H9 (cell line): ENCODE measurements at regions not wholly inside any gene's neighbourhood (a gene's known extent, or its start where the extent isn't known, plus 50 kb on each side); places are given as distances from the start of the nearest gene placed in this dataset.

Source experiments
- DNase-seq: peaks from one replicate; pipeline ENCODE4 v3.0.0-alpha.2; 2017
- H2AFZ ChIP-seq: one replicate; pipeline ENCODE4 v1.6.1; 2013; ENCODE audit warnings: mild to moderate bottlenecking, low read length, control low read depth, moderate library complexity
- H2AK5ac ChIP-seq: 2 replicates; pipeline ENCODE4 v1.6.1; 2013; ENCODE audit warnings: low read length, control low read depth, mixed read lengths; ENCODE audit not compliant: insufficient read length
- H2BK120ac ChIP-seq: one replicate; pipeline ENCODE4 v1.6.1; 2013; ENCODE audit warnings: low read depth, mild to moderate bottlenecking, low read length, control low read depth, inconsistent platforms; ENCODE audit not compliant: poor library complexity, severe bottlenecking
- H2BK12ac ChIP-seq: 2 replicates; pipeline ENCODE4 v1.6.1; 2013; ENCODE audit warnings: low read length, control low read depth, mixed read lengths, low read depth; ENCODE audit not compliant: insufficient read length
- H2BK15ac ChIP-seq: 2 replicates; pipeline ENCODE4 v1.6.1; 2013; ENCODE audit warnings: low read depth, low read length, control low read depth
- H2BK20ac ChIP-seq: one replicate; pipeline ENCODE4 v1.6.1; 2013; ENCODE audit warnings: low read depth, mild to moderate bottlenecking, low read length, control low read depth, inconsistent platforms; ENCODE audit not compliant: poor library complexity, severe bottlenecking
- H2BK5ac ChIP-seq: 2 replicates; pipeline ENCODE4 v1.6.1; 2013; ENCODE audit warnings: low read length, control low read depth, mixed read lengths; ENCODE audit not compliant: insufficient read length
- H3K14ac ChIP-seq: 2 replicates; pipeline ENCODE4 v1.6.1; 2013; ENCODE audit warnings: low read length, control low read depth; ENCODE audit not compliant: insufficient read depth
- H3K18ac ChIP-seq: 2 replicates; pipeline ENCODE4 v1.6.1; 2013; ENCODE audit warnings: low read depth, mild to moderate bottlenecking, mixed read lengths, low read length, control low read depth; ENCODE audit not compliant: insufficient read length
- H3K23ac ChIP-seq: 2 replicates; pipeline ENCODE4 v1.6.1; 2013; ENCODE audit warnings: low read length, control low read depth, mixed read lengths, low read depth; ENCODE audit not compliant: insufficient read length
- H3K23me2 ChIP-seq: 2 replicates; pipeline ENCODE4 v1.6.1; 2013; ENCODE audit warnings: low read depth, mild to moderate bottlenecking, mixed read lengths, low read length, control low read depth; ENCODE audit not compliant: insufficient read length, poor library complexity, severe bottlenecking
- H3K27ac ChIP-seq: 2 replicates; pipeline ENCODE4 v1.5.1; 2013; ENCODE audit warnings: low read length, control low read depth, mixed read lengths, low read depth; ENCODE audit not compliant: insufficient read length
- H3K27me3 ChIP-seq: 2 replicates; pipeline ENCODE4 v1.6.1; 2013; ENCODE audit warnings: low read length, control low read depth, inconsistent platforms; ENCODE audit not compliant: insufficient read depth
- H3K4ac ChIP-seq: 2 replicates; pipeline ENCODE4 v1.6.1; 2013; ENCODE audit warnings: low read depth, mild to moderate bottlenecking, control low read depth, inconsistent platforms, low read length, moderate library complexity
- H3K4me1 ChIP-seq: 2 replicates; pipeline ENCODE4 v1.6.1; 2013; ENCODE audit warnings: low read length, control low read depth, inconsistent platforms; ENCODE audit not compliant: insufficient read depth
- H3K4me2 ChIP-seq: 2 replicates; pipeline ENCODE4 v1.6.1; 2013; ENCODE audit warnings: low read length, control low read depth, mixed read lengths; ENCODE audit not compliant: insufficient read length, insufficient read depth
- H3K56ac ChIP-seq: 2 replicates; pipeline ENCODE4 v1.6.1; 2013; ENCODE audit warnings: low read depth, mild to moderate bottlenecking, mixed read lengths, low read length, control low read depth; ENCODE audit not compliant: insufficient read length
- H3K79me1 ChIP-seq: 2 replicates; pipeline ENCODE4 v1.6.1; 2013; ENCODE audit warnings: low read depth, mild to moderate bottlenecking, moderate library complexity, low read length, control low read depth, inconsistent platforms; ENCODE audit not compliant: insufficient read depth, poor library complexity, severe bottlenecking
- H3K79me2 ChIP-seq: 2 replicates; pipeline ENCODE4 v1.6.1; 2013; ENCODE audit warnings: low read length, control low read depth, inconsistent platforms; ENCODE audit not compliant: insufficient read depth
- H3K9ac ChIP-seq: 2 replicates; pipeline ENCODE4 v1.6.1; 2013; ENCODE audit warnings: low read length, control low read depth, mixed read lengths; ENCODE audit not compliant: insufficient read length; ENCODE audit errors: extremely low read depth
- H3K9me3 ChIP-seq: one replicate; pipeline ENCODE4 v1.6.1; 2013; ENCODE audit warnings: low read depth, low read length, inconsistent platforms; ENCODE audit not compliant: control insufficient read depth
- H3T11ph ChIP-seq: one replicate; pipeline ENCODE4 v1.6.1; 2013; ENCODE audit warnings: mild to moderate bottlenecking, low read length, control low read depth, inconsistent platforms
- H4K20me1 ChIP-seq: one replicate; pipeline ENCODE4 v1.6.1; 2013; ENCODE audit not compliant: control insufficient read depth, insufficient read length, insufficient read depth
- H4K5ac ChIP-seq: 2 replicates; pipeline ENCODE4 v1.6.1; 2013; ENCODE audit warnings: low read depth, mild to moderate bottlenecking, mixed read lengths, low read length, control low read depth; ENCODE audit not compliant: insufficient read length
- H4K8ac ChIP-seq: replicated peaks from 2 replicates; pipeline ENCODE4 v1.6.1; 2013; ENCODE audit warnings: low read length, control low read depth, mixed read lengths, low read depth; ENCODE audit not compliant: insufficient read length
- H4K91ac ChIP-seq: 2 replicates; pipeline ENCODE4 v1.6.1; 2013; ENCODE audit warnings: low read depth, mild to moderate bottlenecking, moderate library complexity, mixed read lengths, low read length, control low read depth; ENCODE audit not compliant: insufficient read length
- H3K27ac Mint-ChIP-seq, 3 experiments: 2 replicates in 2 of 3; 3 replicates in 1 of 3; pipeline ENCODE4 v1.8.0; 2020 to 2021; ENCODE audit warnings: mixed read lengths in 3 of 3, mild to moderate bottlenecking in 1 of 3, moderate library complexity in 1 of 3
- H3K27me3 Mint-ChIP-seq: 2 replicates; pipeline ENCODE4 v1.8.0; 2021; ENCODE audit warnings: low read depth, mild to moderate bottlenecking, moderate library complexity, mixed read lengths
- H3K36me3 Mint-ChIP-seq, 3 experiments: 2 replicates in 2 of 3; 3 replicates in 1 of 3; pipeline ENCODE4 v1.8.0; 2020 to 2021; ENCODE audit warnings: low read depth in 3 of 3, mixed read lengths in 3 of 3; ENCODE audit not compliant: insufficient read depth in 1 of 3
- H3K4me1 Mint-ChIP-seq, 2 experiments: 2 replicates each; pipeline ENCODE4 v1.8.0; 2020; ENCODE audit warnings: mixed read lengths in 2 of 2
- H3K4me3 Mint-ChIP-seq, 2 experiments: 2 replicates in 1 of 2; 3 replicates in 1 of 2; pipeline ENCODE4 v1.8.0; 2020 to 2021; ENCODE audit warnings: mild to moderate bottlenecking in 2 of 2, mixed read lengths in 2 of 2, moderate library complexity in 1 of 2
- H3K9me3 Mint-ChIP-seq, 2 experiments: 2 replicates in 1 of 2; 3 replicates in 1 of 2; pipeline ENCODE4 v1.8.0; 2020; ENCODE audit warnings: mild to moderate bottlenecking in 2 of 2, mixed read lengths in 2 of 2, moderate library complexity in 1 of 2
- WGBS: extraction: QIAGEN DNeasy Blood & Tissue Kit; methylation state at CpG from one replicate; pipeline ENCODE4 v1.1.7; 2013; ENCODE audit warnings: missing lambda C conversion rate, low lambda C conversion rate, mixed read lengths; ENCODE audit not compliant: insufficient read length; ENCODE audit errors: extremely low coverage; 5-methylcytosine and 5-hydroxymethylcytosine counted together
- TF ChIP-seq, protein P1 (sequence below): fragments of 200-600 bp; sonication (generic); conservative IDR thresholded peaks from 3 replicates; pipeline ENCODE4 v1.8.0; 2021; ENCODE audit warnings: antibody characterized with exemption, mild to moderate bottlenecking

DNA sequence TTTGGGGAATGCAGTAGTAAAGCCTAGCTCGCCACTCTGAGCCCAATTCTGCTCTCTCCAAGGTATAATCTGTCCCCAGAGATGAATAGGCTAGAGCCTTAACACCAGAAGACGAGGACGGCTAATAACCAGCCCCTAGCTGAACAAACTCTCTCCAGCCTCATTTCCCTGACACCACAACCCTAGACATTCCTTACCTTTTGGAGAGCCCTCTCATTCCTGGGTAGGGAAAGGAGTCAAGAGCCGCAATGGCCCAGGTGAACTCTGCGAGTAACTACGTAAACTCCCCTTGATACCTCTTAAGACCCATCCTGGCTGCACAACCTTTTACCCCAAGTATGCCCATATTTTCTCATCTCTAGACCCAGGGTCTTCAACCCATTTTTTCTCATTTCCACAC, 722.9 kb downstream of the BCL11A start:
- Histone ChIP-seq H4K20me1 (no peaks in the 10 kb centered on the region), H3K27ac (no peak overlapping the region), H3K9ac (no peak overlapping the region), H3K18ac (no peak overlapping the region), H3K79me2 (no peaks in the 10 kb centered on the region), H2BK5ac (no peak overlapping the region), H3T11ph (no peak overlapping the region), H2AK5ac (no peak overlapping the region), H3K27me3 (no peaks in the 10 kb centered on the region), H3K14ac (no peak overlapping the region), H2AFZ (no peak overlapping the region), H4K8ac (no peak overlapping the region), H4K91ac (no peak overlapping the region), H3K9me3 (no peaks in the 10 kb centered on the region), H4K5ac (no peak overlapping the region), H3K79me1 (no peaks in the 10 kb centered on the region), H2BK20ac (no peak overlapping the region), H3K23me2 (no peaks in the 10 kb centered on the region), H3K23ac (no peak overlapping the region), H3K56ac (no peak overlapping the region), H2BK120ac (no peak overlapping the region), H3K4me2 (no peak overlapping the region), H2BK15ac (no peak overlapping the region), H2BK12ac (no peak overlapping the region), H3K4me1 (no peaks in the 10 kb centered on the region; the same call in 1 of the 2 replicates), H3K4ac (no peak overlapping the region)
- peaks cover 0 to 6% of the 10 kb centered on the region in 2 experiments; a peak in 1 of 4 replicates for H3K4me1 Mint-ChIP-seq
- DNase-seq = no peak
- WGBS = no CpG with 5 or more reads among the region's 6 CpGs
- H3K27me3 Mint-ChIP-seq = no peaks in the 10 kb centered on the region
- TF ChIP-seq, protein P1, sequence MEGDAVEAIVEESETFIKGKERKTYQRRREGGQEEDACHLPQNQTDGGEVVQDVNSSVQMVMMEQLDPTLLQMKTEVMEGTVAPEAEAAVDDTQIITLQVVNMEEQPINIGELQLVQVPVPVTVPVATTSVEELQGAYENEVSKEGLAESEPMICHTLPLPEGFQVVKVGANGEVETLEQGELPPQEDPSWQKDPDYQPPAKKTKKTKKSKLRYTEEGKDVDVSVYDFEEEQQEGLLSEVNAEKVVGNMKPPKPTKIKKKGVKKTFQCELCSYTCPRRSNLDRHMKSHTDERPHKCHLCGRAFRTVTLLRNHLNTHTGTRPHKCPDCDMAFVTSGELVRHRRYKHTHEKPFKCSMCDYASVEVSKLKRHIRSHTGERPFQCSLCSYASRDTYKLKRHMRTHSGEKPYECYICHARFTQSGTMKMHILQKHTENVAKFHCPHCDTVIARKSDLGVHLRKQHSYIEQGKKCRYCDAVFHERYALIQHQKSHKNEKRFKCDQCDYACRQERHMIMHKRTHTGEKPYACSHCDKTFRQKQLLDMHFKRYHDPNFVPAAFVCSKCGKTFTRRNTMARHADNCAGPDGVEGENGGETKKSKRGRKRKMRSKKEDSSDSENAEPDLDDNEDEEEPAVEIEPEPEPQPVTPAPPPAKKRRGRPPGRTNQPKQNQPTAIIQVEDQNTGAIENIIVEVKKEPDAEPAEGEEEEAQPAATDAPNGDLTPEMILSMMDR = no peak
- no peak overlapping the region; a peak in 1 of 7 replicates for H3K27ac Mint-ChIP-seq
- H3K9me3 Mint-ChIP-seq = peaks cover 0 to 4% of the 10 kb centered on the region in 2 experiments; a peak in 1 of 5 replicates
- peaks cover 0 to 3% (median 0%) of the 10 kb centered on the region in 3 experiments; a peak in 1 of 7 replicates for H3K36me3 Mint-ChIP-seq
- H3K4me3 Mint-ChIP-seq = no peak overlapping the region
